K562 (cell line): ENCODE measurements at regions not wholly inside any gene's neighbourhood (a gene's known extent, or its start where the extent isn't known, plus 50 kb on each side); places are given as distances from the start of the nearest gene placed in this dataset.

Experiments used
- ATAC-seq: fragments of 200-7000 bp; cut with Tn5 transposase; 3 replicates; pipeline ENCODE4 v1.9.1; 2020; ENCODE audit warnings: moderate library complexity
- BruUV-seq: library from RNA; stranded (reverse); fragments of 400-500 nt; replicated peaks from 2 replicates; lab custom pipeline; 2021; lab: Mats Ljungman, UMichigan
- CTCF ChIA-PET: fragments of 300-600 bp; formaldehyde crosslinking; extraction: SDS; loops from one replicate; lab custom pipeline; 2021; ENCODE audit warnings: low intra/inter-chr PET ratio; lab: Yijun Ruan, JAX
- POLR2A ChIA-PET: fragments of 300-600, 350-650 bp; sonication (Branson Sonifier 250); formaldehyde crosslinking; extraction: SDS; loops from one replicate; lab custom pipeline; 2021; ENCODE audit warnings: antibody characterized with exemption, inconsistent platforms; lab: Yijun Ruan, JAX
- DNase-seq, 4 experiments: peaks; one replicate each; pipeline versions ENCODE4 v3.0.0 to v3.0.0-alpha.2; 2011 to 2018; ENCODE audit warnings: low spot score in 3 of 4, mixed read lengths in 3 of 4; ENCODE audit errors: extremely low read depth in 1 of 4
- FAIRE-seq: peaks from 2 replicates; lab custom pipeline; 2011; peaks lifted over from hg19 to GRCh38; lab: Jason Lieb, UNC
- H2AFZ ChIP-seq: 2 replicates; pipeline ENCODE4 v1.6.0; 2011; ENCODE audit warnings: low read depth, low read length, control low read depth, inconsistent platforms
- H3K27ac ChIP-seq: fragments of 200-600 bp; 3 replicates; pipeline ENCODE4 v1.8.0; 2011; ENCODE audit warnings: low read depth, mild to moderate bottlenecking, control low read depth, inconsistent platforms, low read length, moderate library complexity, mixed read lengths; ENCODE audit errors: extremely low read depth
- H3K27me3 ChIP-seq, 2 experiments: fragments of 300-600 bp in 1 of 2; 2 replicates in 1 of 2; 3 replicates in 1 of 2; pipeline versions ENCODE4 v1.6.0 to v1.8.0; 2011; ENCODE audit warnings: inconsistent platforms in 2 of 2, low read length in 2 of 2, mild to moderate bottlenecking in 1 of 2, mixed read lengths in 1 of 2, moderate library complexity in 1 of 2; ENCODE audit not compliant: control insufficient read depth in 2 of 2, insufficient read depth in 2 of 2
- H3K36me3 ChIP-seq: fragments of 300-600 bp; 3 replicates; pipeline ENCODE4 v1.8.0; 2011; ENCODE audit warnings: mild to moderate bottlenecking, low read length, inconsistent platforms; ENCODE audit not compliant: control insufficient read depth, insufficient read depth
- H3K4me1 ChIP-seq, 2 experiments: fragments of 200-600 bp in 1 of 2; replicated peaks in 1 of 2; 2 replicates in 1 of 2; 3 replicates in 1 of 2; pipeline versions ENCODE4 v1.5.1 to v1.8.0; 2011; ENCODE audit warnings: inconsistent platforms in 2 of 2, low read length in 2 of 2, mild to moderate bottlenecking in 1 of 2, mixed read lengths in 1 of 2, moderate library complexity in 1 of 2; ENCODE audit not compliant: control insufficient read depth in 2 of 2, insufficient read depth in 2 of 2
- H3K4me2 ChIP-seq: 2 replicates; pipeline ENCODE4 v1.6.1; 2011; ENCODE audit warnings: low read length, control low read depth, inconsistent platforms, mixed read lengths; ENCODE audit not compliant: insufficient read depth
- H3K4me3 ChIP-seq: fragments of 200-600 bp; sonication (generic), shearing (Covaris generic); 2 replicates; pipeline ENCODE4 v1.5.1; 2016; ENCODE audit warnings: control low read depth, inconsistent platforms
- H3K79me2 ChIP-seq: fragments of 200-600 bp; 3 replicates; pipeline ENCODE4 v1.8.0; 2011; ENCODE audit warnings: low read length, inconsistent platforms; ENCODE audit not compliant: control insufficient read depth, insufficient read depth
- H3K9ac ChIP-seq, 2 experiments: 2 replicates each; pipeline versions ENCODE4 v1.6.0 to v1.6.1; 2011; ENCODE audit warnings: low read depth in 2 of 2, low read length in 2 of 2, control low read depth in 1 of 2, inconsistent platforms in 1 of 2, mild to moderate bottlenecking in 1 of 2, mixed read lengths in 1 of 2; ENCODE audit not compliant: insufficient read depth in 1 of 2
- H3K9me1 ChIP-seq: one replicate; pipeline ENCODE4 v1.6.0; 2011; ENCODE audit warnings: inconsistent platforms, mild to moderate bottlenecking, low read length, moderate library complexity; ENCODE audit not compliant: control insufficient read depth, insufficient read depth
- H3K9me3 ChIP-seq: replicated peaks from 2 replicates; pipeline ENCODE4 v1.5.1; 2011; ENCODE audit warnings: low read depth, low read length, inconsistent platforms; ENCODE audit not compliant: control insufficient read depth, insufficient read depth
- H4K20me1 ChIP-seq: replicated peaks from 2 replicates; pipeline ENCODE4 v1.6.1; 2011; ENCODE audit warnings: low read length, inconsistent platforms, mixed read lengths; ENCODE audit not compliant: control insufficient read depth, insufficient read depth
- FOXA3 ChIP-seq, 2 experiments: fragments of 450-650 bp in 1 of 2; sonication (generic) in 1 of 2; formaldehyde crosslinking; IDR thresholded peaks in 1 of 2; conservative IDR thresholded peaks in 1 of 2; 2 replicates each; pipeline versions ENCODE4 v1.4.0 to v1.8.0; 2020 to 2022; ENCODE audit warnings: mild to moderate bottlenecking in 2 of 2, missing genetic modification reagents in 1 of 2
- IFI16 ChIP-seq: fragments of 250-450 bp; sonication (Bioruptor Pico); IDR thresholded peaks from 2 replicates; pipeline ENCODE4 v2.1.2; 2022; ENCODE audit warnings: mild to moderate bottlenecking, inconsistent platforms
- PHB2 ChIP-seq: fragments of 450-650 bp; IDR thresholded peaks from 2 replicates; pipeline ENCODE4 v1.6.1; 2017; ENCODE audit warnings: low read depth
- SMAD3 ChIP-seq: fragments of 450-650 bp; formaldehyde crosslinking; conservative IDR thresholded peaks from 2 replicates; pipeline ENCODE4 v1.4.0; 2020; ENCODE audit warnings: mild to moderate bottlenecking
- ZNF316 ChIP-seq: fragments of 450-650 bp; IDR thresholded peaks from 2 replicates; pipeline ENCODE4 v1.6.1; 2016
- ZNF764 ChIP-seq: fragments of 250-450 bp; sonication (Bioruptor Pico); IDR thresholded peaks from 2 replicates; pipeline ENCODE4 v1.4.0; 2020; ENCODE audit warnings: low read depth, mild to moderate bottlenecking, moderate library complexity
- WGBS: fragments of 100-300 bp; shearing (Covaris generic); methylation state at CpG from one replicate; pipeline ENCODE4 v1.1.6; 2016; ENCODE audit warnings: low coverage, mixed read lengths; ENCODE audit not compliant: insufficient coverage; ENCODE audit errors: missing lambda C conversion rate; 5-methylcytosine and 5-hydroxymethylcytosine counted together
- in situ Hi-C: fragments of 300-500 bp; cut with MboI; formaldehyde crosslinking; loops from 4 replicates; pipeline ENCODE4 v1.15.0; 2018; ENCODE audit warnings: inconsistent platforms, mixed read lengths
- intact Hi-C: fragments of 100-400 bp; cut with micrococcal nuclease; formaldehyde crosslinking; loops from 2 replicates; pipeline ENCODE4 v1.14.2; 2022

DNA sequence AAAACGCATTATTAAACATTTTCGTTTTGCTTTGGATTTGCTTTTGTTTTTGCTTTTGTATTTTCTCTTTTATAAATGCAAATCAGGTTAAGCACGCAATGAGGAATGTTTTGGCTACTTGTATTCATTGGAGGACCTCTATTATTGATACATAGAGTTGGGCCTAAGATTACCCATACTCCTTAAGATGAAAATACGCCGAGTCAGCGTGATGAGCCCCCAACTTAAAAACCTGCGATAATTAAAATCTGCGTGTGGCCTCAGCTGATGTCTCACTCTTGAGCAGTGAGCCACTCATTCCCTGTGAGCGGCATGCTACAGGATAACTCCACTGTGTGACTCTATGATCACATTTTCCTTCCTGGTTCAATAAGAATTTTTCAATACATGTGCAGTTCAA is 518.3 kb downstream of the IRX1 start:
- Histone ChIP-seq H3K4me2 (no peak overlapping the region), H3K9me3 (no peaks in the 10 kb centered on the region), H3K4me1 (no peaks in the 10 kb centered on the region), H3K27me3 (no peaks in the 10 kb centered on the region), H3K4me3 (no peak overlapping the region), H3K9ac (no peak overlapping the region), H3K36me3 (no peaks in the 10 kb centered on the region), H2AFZ (no peak overlapping the region), H4K20me1 (no peaks in the 10 kb centered on the region), H3K27ac (no peak overlapping the region), H3K9me1 (no peaks in the 10 kb centered on the region), H3K79me2 (no peaks in the 10 kb centered on the region)
- no peak for FAIRE-seq
- no peak for DNase-seq
- TF ChIP-seq ZNF316: peak; percentile 21; the same call in 1 of the 2 replicates
- no peak for TF ChIP-seq SMAD3 (CRISPR knock-in tag)
- in situ Hi-C loops (no loop called here), intact Hi-C loops (no loop called here)
- WGBS: 2% methylated on average over 7 of the region's 9 CpGs
- ChIA-PET POLR2A (no interaction called here), CTCF (no interaction called here)
- no peak for ATAC-seq
- BruUV-seq: no TSS peak

DNA sequence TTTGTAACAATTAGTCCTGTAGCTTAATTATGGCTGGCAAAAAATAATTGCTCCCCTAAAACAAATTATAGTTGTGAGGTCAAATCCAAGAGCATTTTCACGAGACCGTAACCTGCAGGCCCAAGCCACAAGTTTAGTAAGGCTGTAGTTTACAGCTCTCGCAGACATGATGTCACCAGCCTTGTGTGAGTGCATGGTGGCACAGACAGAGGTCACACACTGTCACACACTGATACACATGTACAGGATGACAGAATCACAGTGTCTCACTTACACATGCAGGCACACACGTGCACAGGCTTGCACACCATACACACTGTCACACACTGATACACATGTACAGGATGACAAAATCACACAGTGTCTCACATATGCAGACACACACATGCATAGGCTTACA is 518.8 kb downstream of the IRX1 start:
- WGBS: 1% methylated on average over 4 of the region's 4 CpGs
- ChIA-PET POLR2A (no interaction called here), CTCF (no interaction called here)
- Histone ChIP-seq H3K27me3 (no peaks in the 10 kb centered on the region), H3K9ac (no peak overlapping the region), H2AFZ (no peak overlapping the region), H4K20me1 (no peaks in the 10 kb centered on the region), H3K36me3 (no peaks in the 10 kb centered on the region), H3K9me1 (no peaks in the 10 kb centered on the region), H3K4me2 (no peak overlapping the region), H3K9me3 (no peaks in the 10 kb centered on the region), H3K79me2 (no peaks in the 10 kb centered on the region), H3K4me1 (no peaks in the 10 kb centered on the region), H3K4me3 (no peak overlapping the region), H3K27ac (no peak overlapping the region)
- no peak for TF ChIP-seq IFI16
- no peak for TF ChIP-seq PHB2
- TF ChIP-seq FOXA3 (CRISPR knock-in tag; conservative IDR thresholded peaks at IDR 0.05 in 1 of 2, IDR thresholded peaks at IDR 0.05 in 1 of 2): no peak
- no peak for TF ChIP-seq ZNF764
- FAIRE-seq: no peak
- in situ Hi-C loops (no loop called here), intact Hi-C loops (no loop called here)
- no peak for ATAC-seq
- BruUV-seq: no TSS peak
- DNase-seq: no peak
